GM23248 (cell line): ENCODE measurements at regions not wholly inside any gene's neighbourhood (a gene's known extent, or its start where the extent isn't known, plus 50 kb on each side); places are given as distances from the start of the nearest gene placed in this dataset.
"Not testable (repeated sequence)": the region's sequence is repeated elsewhere in the genome, so short reads cannot be mapped to it uniquely, and the experiment has no call there.

Experiments used
- EZH2 ChIP-seq: fragments of 200-600 bp; sonication (generic); IDR thresholded peaks from 2 replicates; pipeline ENCODE4 v1.6.1; 2018; ENCODE audit warnings: antibody characterized with exemption, mild to moderate bottlenecking; ENCODE audit not compliant: insufficient read depth, poor library complexity, severe bottlenecking
- EZH2phosphoT487 ChIP-seq: fragments of 200-600 bp; sonication (generic); IDR thresholded peaks from 2 replicates; pipeline ENCODE4 v1.6.1; 2018; ENCODE audit warnings: antibody characterized with exemption, moderate library complexity, mild to moderate bottlenecking, low read depth; ENCODE audit not compliant: insufficient read depth

DNA sequence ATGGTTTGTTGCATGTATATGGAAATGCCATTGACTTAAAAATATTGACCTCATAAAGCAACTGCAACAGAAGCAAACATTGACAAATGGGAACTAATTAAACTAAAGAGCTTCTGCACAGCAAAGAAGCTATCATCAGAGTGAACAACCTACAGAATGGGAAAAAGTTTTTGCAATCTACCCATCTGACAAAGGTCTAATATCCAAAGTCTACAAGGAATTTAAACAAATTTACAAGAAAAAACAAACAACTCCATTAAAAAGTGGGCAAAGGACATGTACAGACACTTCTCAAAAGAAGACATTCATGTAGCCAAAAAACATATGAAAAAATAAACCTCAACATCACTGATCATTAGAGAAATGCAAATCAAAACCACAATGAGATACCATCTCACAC, 99.7 kb upstream of the ARG1 start:
- TF ChIP-seq EZH2phosphoT487, EZH2: not testable (repeated sequence)
